Gastrocnemius medialis (tissue), 4 donors: ENCODE measurements at regions not wholly inside any gene's neighbourhood (a gene's known extent, or its start where the extent isn't known, plus 50 kb on each side); places are given as distances from the start of the nearest gene placed in this dataset.
"Not testable (repeated sequence)": the region's sequence is repeated elsewhere in the genome, so short reads cannot be mapped to it uniquely, and the experiment has no call there.

ENCODE experiments used
- ATAC-seq, 2 donors: fragments of 150-250 bp; one replicate each; pipeline ENCODE4 v1.9.1; 2016
- DNase-seq, 2 donors: peaks; one replicate each; pipeline ENCODE4 v3.0.0-alpha.2; 2019
- H3K27ac ChIP-seq, 4 donors: fragments of 200-600 bp; sonication (generic); 1 replicate in 1 of 4; 2 replicates in 3 of 4; pipeline ENCODE4 v1.5.1; 2016 to 2018; ENCODE audit warnings: mild to moderate bottlenecking in 2 of 4, moderate library complexity in 1 of 4
- H3K27me3 ChIP-seq, 3 donors: fragments of 200-600 bp; sonication (generic) in 2 of 3; 1 replicate in 1 of 3; 2 replicates in 2 of 3; pipeline versions ENCODE4 v1.5.1 to v1.6.0; 2016 to 2019; ENCODE audit warnings: mild to moderate bottlenecking in 1 of 3, moderate library complexity in 1 of 3
- H3K36me3 ChIP-seq, 2 donors: fragments of 200-600 bp; sonication (generic) in 1 of 2; one replicate each; pipeline ENCODE4 v1.5.1; 2017 to 2018
- H3K4me1 ChIP-seq, 2 donors: fragments of 200-600 bp; sonication (generic) in 1 of 2; one replicate each; pipeline ENCODE4 v1.5.1; 2016 to 2017; ENCODE audit warnings: mild to moderate bottlenecking in 2 of 2
- H3K4me3 ChIP-seq, 4 donors: fragments of 200-600 bp; sonication (generic) in 3 of 4; 1 replicate in 1 of 4; 2 replicates in 3 of 4; pipeline ENCODE4 v1.5.1; 2016 to 2019; ENCODE audit warnings: mild to moderate bottlenecking in 2 of 4
- H3K9me3 ChIP-seq, 3 donors: fragments of 200-600 bp; sonication (generic) in 2 of 3; 1 replicate in 1 of 3; 2 replicates in 2 of 3; pipeline ENCODE4 v1.5.1; 2016 to 2019
- POLR2A ChIP-seq, 2 donors: fragments of 450-650 bp; IDR thresholded peaks; one replicate each; pipeline ENCODE4 v1.6.1; 2017; ENCODE audit warnings: antibody characterized with exemption in 2 of 2, mild to moderate bottlenecking in 2 of 2, moderate library complexity in 2 of 2
- in situ Hi-C, 4 donors: fragments of 200-750 bp; cut with MboI; loops; one replicate each; pipeline versions ENCODE4 v1.15.0 to v1.8.0; 2017; ENCODE audit warnings: low sequenced_read_pairs in 4 of 4
- intact Hi-C: fragments of 100-400 bp; cut with DNase I; formaldehyde crosslinking; loops from one replicate; pipeline ENCODE4 v1.15.1; 2023; ENCODE audit warnings: low total_unique reads
- TF ChIP-seq, protein P1 (sequence below), 5 experiments: fragments of 450-650 bp in 3 of 5; fragments of 200-600 bp in 2 of 5; sonication (generic) in 2 of 5; IDR thresholded peaks in 4 of 5; conservative IDR thresholded peaks in 1 of 5; 1 replicate in 4 of 5; 2 replicates in 1 of 5; pipeline ENCODE4 v1.5.1; 2016 to 2019; ENCODE audit warnings: antibody characterized with exemption in 5 of 5, mild to moderate bottlenecking in 3 of 5, moderate library complexity in 3 of 5

DNA sequence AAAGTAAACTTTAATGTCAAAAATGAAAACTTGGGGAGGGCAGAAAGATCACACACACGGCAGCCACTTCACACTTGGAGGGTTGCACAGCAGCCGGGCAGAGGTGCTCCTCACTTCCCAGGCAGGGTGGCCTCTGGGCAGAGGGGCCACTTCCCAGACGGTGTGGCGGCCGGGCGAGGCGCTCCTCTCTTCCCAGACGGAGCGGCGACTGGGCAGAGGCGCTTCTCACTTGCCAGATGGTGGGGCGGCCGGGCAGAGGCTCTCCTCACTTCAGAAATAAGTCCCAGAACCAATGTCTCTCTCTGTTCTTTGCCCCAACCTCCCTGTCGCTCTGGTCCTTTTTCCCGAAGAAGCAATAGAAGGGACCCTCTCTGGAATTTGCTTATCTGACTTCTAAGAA is 65.7 kb upstream of the LRPPRC start:
- no peak overlapping the region for H3K27ac ChIP-seq
- H3K27me3 ChIP-seq = no peaks in the 10 kb centered on the region
- no peak for ATAC-seq
- H3K9me3 ChIP-seq = no peaks in the 10 kb centered on the region
- no peak for DNase-seq
- H3K36me3 ChIP-seq = no peaks in the 10 kb centered on the region
- H3K4me1 ChIP-seq = no peaks in the 10 kb centered on the region
- in situ Hi-C loops (no loop called here), intact Hi-C loops (no loop called here)
- no peak overlapping the region for H3K4me3 ChIP-seq
- no peak for TF ChIP-seq POLR2A (IDR thresholded peaks at IDR 0.05)
- TF ChIP-seq, protein P1, sequence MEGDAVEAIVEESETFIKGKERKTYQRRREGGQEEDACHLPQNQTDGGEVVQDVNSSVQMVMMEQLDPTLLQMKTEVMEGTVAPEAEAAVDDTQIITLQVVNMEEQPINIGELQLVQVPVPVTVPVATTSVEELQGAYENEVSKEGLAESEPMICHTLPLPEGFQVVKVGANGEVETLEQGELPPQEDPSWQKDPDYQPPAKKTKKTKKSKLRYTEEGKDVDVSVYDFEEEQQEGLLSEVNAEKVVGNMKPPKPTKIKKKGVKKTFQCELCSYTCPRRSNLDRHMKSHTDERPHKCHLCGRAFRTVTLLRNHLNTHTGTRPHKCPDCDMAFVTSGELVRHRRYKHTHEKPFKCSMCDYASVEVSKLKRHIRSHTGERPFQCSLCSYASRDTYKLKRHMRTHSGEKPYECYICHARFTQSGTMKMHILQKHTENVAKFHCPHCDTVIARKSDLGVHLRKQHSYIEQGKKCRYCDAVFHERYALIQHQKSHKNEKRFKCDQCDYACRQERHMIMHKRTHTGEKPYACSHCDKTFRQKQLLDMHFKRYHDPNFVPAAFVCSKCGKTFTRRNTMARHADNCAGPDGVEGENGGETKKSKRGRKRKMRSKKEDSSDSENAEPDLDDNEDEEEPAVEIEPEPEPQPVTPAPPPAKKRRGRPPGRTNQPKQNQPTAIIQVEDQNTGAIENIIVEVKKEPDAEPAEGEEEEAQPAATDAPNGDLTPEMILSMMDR (IDR thresholded peaks at IDR 0.05 in 4 of 5, conservative IDR thresholded peaks at IDR 0.05 in 1 of 5) = no peak

- intact Hi-C loops = no loop called here
- Histone ChIP-seq H3K4me1 (no peaks in the 10 kb centered on the region), H3K36me3 (no peaks in the 10 kb centered on the region), H3K9me3 (no peaks in the 10 kb centered on the region), H3K4me3 (no peak overlapping the region), H3K27ac (no peak overlapping the region), H3K27me3 (no peaks in the 10 kb centered on the region)
- in situ Hi-C loops = no loop called here
- DNase-seq = no peak
- TF ChIP-seq POLR2A (IDR thresholded peaks at IDR 0.05) = no peak
- TF ChIP-seq, protein P1 (IDR thresholded peaks at IDR 0.05 in 4 of 5, conservative IDR thresholded peaks at IDR 0.05 in 1 of 5) = no peak
- ATAC-seq = no peak
Observed at GRCh38 chr2:44061876-44062275, 66.1 kb upstream of the LRPPRC start.

DNA sequence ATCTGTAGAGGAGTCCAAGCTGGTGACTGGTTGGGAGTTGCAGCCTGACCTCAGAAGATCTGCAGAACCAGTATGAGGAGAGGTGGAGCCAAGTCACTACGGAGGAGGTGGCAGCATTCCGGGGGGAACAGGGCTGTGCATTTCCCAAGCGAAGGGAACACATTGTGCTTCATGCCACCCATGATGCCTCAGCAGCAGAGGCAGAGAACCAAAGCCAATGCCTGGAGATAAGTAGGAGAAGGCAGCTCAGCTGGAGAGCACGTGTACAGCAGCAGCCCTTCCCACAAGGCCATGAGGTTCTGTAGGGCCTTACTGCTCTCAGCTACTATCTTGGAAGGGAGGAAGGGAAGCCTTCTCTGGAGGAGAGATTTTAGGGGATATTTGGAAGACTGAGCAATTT is 67.2 kb upstream of the LRPPRC start:
- Histone ChIP-seq H3K4me3 (no peak overlapping the region), H3K9me3 (no peaks in the 10 kb centered on the region), H3K27me3 (no peaks in the 10 kb centered on the region), H3K4me1 (no peaks in the 10 kb centered on the region), H3K27ac (no peak overlapping the region), H3K36me3 (no peaks in the 10 kb centered on the region)
- intact Hi-C loops (no loop called here), in situ Hi-C loops (no loop called here)
- DNase-seq (no peak), ATAC-seq (no peak)
- TF ChIP-seq, protein P1 (IDR thresholded peaks at IDR 0.05 in 4 of 5, conservative IDR thresholded peaks at IDR 0.05 in 1 of 5) = no peak
- TF ChIP-seq POLR2A (IDR thresholded peaks at IDR 0.05) = no peak

- H3K4me1 ChIP-seq, in situ Hi-C loops, ATAC-seq, H3K27me3 ChIP-seq, H3K27ac ChIP-seq, H3K9me3 ChIP-seq, intact Hi-C loops, H3K36me3 ChIP-seq, H3K4me3 ChIP-seq, DNase-seq: not testable (repeated sequence)
Observed at GRCh38 chr2:44064281-44064680, 68.5 kb upstream of the LRPPRC start.

DNA sequence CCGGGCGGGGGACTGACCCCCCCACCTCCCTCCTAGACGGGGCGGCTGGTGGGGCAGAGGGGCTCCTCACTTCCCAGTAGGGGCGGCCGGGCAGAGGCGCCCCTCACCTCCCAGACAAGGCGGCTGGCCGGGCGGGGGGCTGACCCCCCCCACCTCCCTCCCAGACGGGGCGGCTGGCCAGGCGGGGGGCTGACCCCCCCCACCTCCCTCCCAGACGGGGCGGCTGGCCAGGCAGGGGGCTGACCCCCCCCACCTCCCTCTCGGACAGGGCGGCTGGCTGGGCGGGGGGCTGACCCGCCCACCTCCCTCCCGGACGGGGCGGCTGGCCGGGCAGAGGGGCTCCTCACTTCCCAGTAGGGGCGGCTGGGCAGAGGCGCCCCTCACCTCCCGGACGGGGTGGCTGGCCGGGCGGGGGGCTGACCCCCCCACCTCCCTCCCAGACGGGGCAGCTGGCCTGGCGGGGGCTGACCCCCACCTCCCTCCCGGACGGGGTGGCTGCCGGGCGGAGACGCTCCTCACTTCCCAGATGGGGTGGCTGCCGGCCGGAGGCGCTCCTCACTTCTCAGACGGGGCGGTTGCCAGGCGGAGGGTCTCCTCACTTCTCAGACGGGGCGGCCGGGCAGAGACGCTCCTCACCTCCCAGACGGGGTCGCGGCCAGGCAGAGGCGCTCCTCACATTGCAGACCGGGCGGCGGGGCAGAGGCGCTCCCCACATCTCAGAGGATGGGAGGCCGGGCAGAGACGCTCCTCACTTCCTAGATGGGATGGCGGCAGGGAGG is 71.4 kb upstream of the LRPPRC start:
- H3K9me3 ChIP-seq, ATAC-seq, intact Hi-C loops, H3K4me1 ChIP-seq, H3K4me3 ChIP-seq, H3K27ac ChIP-seq, in situ Hi-C loops, H3K36me3 ChIP-seq, H3K27me3 ChIP-seq, DNase-seq: not testable (repeated sequence)

- intact Hi-C loops, in situ Hi-C loops, H3K4me1 ChIP-seq, H3K27me3 ChIP-seq, H3K27ac ChIP-seq, H3K36me3 ChIP-seq, H3K9me3 ChIP-seq, DNase-seq, H3K4me3 ChIP-seq, ATAC-seq: not testable (repeated sequence)
Observed at GRCh38 chr2:44067791-44068181, 72.0 kb upstream of the LRPPRC start.
